MG63 (cell line): ENCODE measurements at regions not wholly inside any gene's neighbourhood (a gene's known extent, or its start where the extent isn't known, plus 50 kb on each side); places are given as distances from the start of the nearest gene placed in this dataset.

Experiments
- DNase-seq: peaks from one replicate; pipeline ENCODE4 v3.0.0-alpha.2; 2020
- H3K27me3 ChIP-seq: fragments of 250-450 bp; sonication (Bioruptor Pico); 2 replicates; pipeline ENCODE4 v1.5.1; 2020; ENCODE audit warnings: mild to moderate bottlenecking, moderate library complexity
- H3K36me3 ChIP-seq: fragments of 250-450 bp; sonication (Bioruptor Pico); 2 replicates; pipeline ENCODE4 v1.5.1; 2020; ENCODE audit warnings: mild to moderate bottlenecking, moderate library complexity
- H3K4me3 ChIP-seq: fragments of 250-450 bp; sonication (Bioruptor Pico); 2 replicates; pipeline ENCODE4 v1.5.1; 2020; ENCODE audit warnings: mild to moderate bottlenecking, moderate library complexity
- H3K9me3 ChIP-seq: fragments of 250-450 bp; sonication (Bioruptor Pico); 2 replicates; pipeline ENCODE4 v1.5.1; 2020; ENCODE audit warnings: mild to moderate bottlenecking, moderate library complexity

DNA sequence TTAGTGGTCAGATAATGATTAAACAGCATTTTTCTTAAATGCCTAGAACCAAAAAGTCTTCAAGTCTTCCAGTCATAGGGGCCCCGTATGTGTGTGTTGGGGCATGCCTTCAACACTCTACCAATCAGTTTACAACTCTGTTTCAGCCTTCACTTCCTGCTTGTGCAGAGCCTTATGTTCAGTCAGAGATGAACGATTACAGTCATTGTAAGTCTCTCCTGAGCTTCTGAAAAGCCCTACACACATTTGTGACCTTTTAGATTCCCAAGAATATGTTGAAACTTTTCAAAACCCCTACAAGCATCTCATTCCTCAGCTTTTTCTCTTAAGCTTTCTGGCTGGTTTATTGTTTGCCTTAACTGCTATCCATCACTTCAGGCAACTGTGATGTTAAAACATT, 591.2 kb downstream of the ZNF674 start:
- Histone ChIP-seq H3K36me3 (no peaks in the 10 kb centered on the region), H3K4me3 (no peak overlapping the region), H3K27me3 (no peaks in the 10 kb centered on the region), H3K9me3 (no peaks in the 10 kb centered on the region)
- no peak for DNase-seq

GRCh38 chrX:45952030-45952429, 593.2 kb downstream of the ZNF674 start:
- H3K36me3 ChIP-seq = no peaks in the 10 kb centered on the region
- DNase-seq = no peak
- H3K27me3 ChIP-seq = no peaks in the 10 kb centered on the region
- H3K4me3 ChIP-seq = no peak overlapping the region
- no peaks in the 10 kb centered on the region for H3K9me3 ChIP-seq

GRCh38 chrX:45935408-45935807, 609.8 kb downstream of the ZNF674 start:
- H3K27me3 ChIP-seq = no peaks in the 10 kb centered on the region
- H3K36me3 ChIP-seq = no peaks in the 10 kb centered on the region
- no peak for DNase-seq
- no peaks in the 10 kb centered on the region for H3K9me3 ChIP-seq
- H3K4me3 ChIP-seq = no peak overlapping the region

GRCh38 chrX:45912316-45912715, 632.9 kb downstream of the ZNF674 start:
- DNase-seq = no peak
- Histone ChIP-seq H3K9me3 (no peaks in the 10 kb centered on the region), H3K4me3 (no peak overlapping the region), H3K36me3 (no peaks in the 10 kb centered on the region), H3K27me3 (no peaks in the 10 kb centered on the region)

DNA sequence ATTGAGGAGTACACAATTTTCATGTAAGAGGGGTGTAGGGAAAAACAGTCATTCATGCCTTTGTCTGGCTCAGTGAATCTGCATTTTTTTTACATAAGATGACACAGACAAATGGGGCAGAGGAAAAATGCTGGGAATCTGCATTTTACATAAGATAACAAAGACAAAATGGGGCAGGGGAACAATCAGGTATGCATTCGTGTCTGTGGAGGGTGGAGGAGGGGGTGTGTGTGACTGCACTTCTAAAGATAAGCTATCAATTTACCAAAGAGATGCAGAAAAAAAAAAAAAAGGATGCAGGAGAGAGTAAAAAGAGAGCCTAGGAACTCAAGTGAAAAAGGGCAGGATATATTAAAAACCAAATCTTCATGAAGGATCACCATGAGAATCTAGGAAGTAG, 637.4 kb downstream of the ZNF674 start:
- no peak for DNase-seq
- no peaks in the 10 kb centered on the region for H3K36me3 ChIP-seq
- H3K9me3 ChIP-seq = no peaks in the 10 kb centered on the region

DNA sequence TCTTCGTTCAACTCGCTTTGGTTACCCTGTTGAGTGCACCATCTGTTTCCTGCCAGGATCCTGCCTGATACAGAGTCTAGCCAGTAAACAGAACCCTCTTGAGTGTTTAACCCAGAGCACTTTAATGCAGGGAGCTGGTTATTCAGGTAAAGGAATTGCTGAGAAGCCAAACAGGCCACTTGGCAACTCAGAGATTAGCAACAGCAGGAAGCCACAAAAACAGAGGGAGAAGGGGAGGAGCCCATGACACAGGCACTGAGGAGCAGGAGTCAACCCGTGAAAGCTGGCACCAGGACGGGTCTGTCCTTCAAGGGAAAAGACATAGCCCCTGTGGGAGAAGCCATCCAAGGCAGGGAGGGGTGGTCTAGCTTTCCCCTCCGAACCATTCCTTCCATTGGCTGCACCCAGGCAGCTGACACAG, 641.4 kb downstream of the ZNF674 start:
- H3K4me3 ChIP-seq = no peak overlapping the region
- no peaks in the 10 kb centered on the region for H3K27me3 ChIP-seq
- H3K9me3 ChIP-seq = no peaks in the 10 kb centered on the region
- H3K36me3 ChIP-seq = no peaks in the 10 kb centered on the region
- no peak for DNase-seq

More for the DNA sequence above, 637.4 kb downstream of the ZNF674 start:
- Histone ChIP-seq H3K4me3 (no peak overlapping the region), H3K27me3 (no peaks in the 10 kb centered on the region)

DNA sequence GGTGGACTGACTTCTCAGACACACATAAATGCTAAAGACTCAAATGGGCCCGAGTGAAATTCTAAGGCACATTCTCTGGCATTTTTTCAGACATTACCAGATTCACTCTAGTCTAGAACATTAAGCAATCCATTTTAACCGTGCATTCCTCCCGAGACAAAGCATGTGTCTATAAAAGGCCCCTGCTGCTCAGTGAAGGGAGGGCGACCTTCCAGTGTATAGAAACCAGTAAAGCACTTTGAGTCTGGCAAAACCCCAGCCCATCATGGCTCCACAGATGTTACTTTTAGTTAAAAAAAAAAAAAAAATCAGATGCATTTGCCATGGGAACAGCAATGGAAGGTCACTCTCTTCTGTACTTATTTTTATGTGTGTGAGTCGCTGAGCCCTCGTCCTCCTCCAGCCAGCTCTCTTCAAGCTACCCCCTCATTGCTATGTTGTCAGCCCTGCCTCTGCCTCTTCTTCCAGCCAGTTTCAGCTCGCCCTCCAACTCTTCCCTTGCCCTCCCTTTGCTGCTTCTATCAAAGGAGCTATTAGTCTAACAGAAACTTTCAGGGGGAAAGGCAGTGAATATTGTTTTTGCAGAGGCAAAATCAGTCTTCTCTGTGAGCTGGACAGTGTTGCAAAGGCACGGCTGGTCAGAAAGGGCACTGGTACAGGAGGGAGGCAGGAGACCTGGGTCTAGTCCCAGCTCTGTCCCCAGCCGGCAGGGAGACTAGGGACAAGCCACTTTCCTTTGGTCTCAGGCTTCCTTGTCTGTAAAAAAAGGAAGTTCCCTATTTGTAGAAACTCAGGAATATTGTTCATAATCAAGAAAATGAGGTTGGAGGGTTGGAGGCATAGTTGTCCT, 644.2 kb downstream of the ZNF674 start:
- H3K9me3 ChIP-seq = no peaks in the 10 kb centered on the region
- H3K4me3 ChIP-seq = no peak overlapping the region
- no peak for DNase-seq
- no peaks in the 10 kb centered on the region for H3K27me3 ChIP-seq
- H3K36me3 ChIP-seq = no peaks in the 10 kb centered on the region

- Histone ChIP-seq H3K36me3 (no peaks in the 10 kb centered on the region), H3K9me3 (no peaks in the 10 kb centered on the region), H3K4me3 (no peak overlapping the region)
These were observed 650.2 kb downstream of the ZNF674 start for GRCh38 chrX:45894864-45895645.

DNA sequence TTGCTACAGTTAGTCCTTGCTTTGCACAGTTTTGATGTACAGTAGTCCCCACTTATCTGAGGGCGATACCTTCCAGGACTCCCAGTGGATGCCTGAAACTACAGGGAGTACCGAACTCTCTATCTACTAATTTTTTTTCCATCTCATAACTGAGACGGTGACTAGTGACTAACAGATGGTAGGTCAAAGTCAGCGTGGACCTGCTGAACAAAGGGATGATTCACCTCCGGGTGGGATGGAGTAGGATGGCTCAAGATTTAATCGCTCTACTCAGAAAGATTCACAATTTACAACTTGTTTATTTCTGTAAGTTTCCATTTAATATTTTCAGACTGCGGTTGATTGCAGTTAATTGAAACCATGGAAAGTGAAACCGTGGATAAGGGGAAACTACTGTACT, 655.8 kb downstream of the ZNF674 start:
- H3K9me3 ChIP-seq = no peaks in the 10 kb centered on the region
- H3K4me3 ChIP-seq = no peak overlapping the region
- no peak for DNase-seq
- no peaks in the 10 kb centered on the region for H3K36me3 ChIP-seq
- no peaks in the 10 kb centered on the region for H3K27me3 ChIP-seq

More at GRCh38 chrX:45894864-45895645, 650.2 kb downstream of the ZNF674 start:
- DNase-seq = no peak
- H3K27me3 ChIP-seq = no peaks in the 10 kb centered on the region

GRCh38 chrX:45888518-45888917, 656.7 kb downstream of the ZNF674 start:
- Histone ChIP-seq H3K27me3 (no peaks in the 10 kb centered on the region), H3K4me3 (no peak overlapping the region), H3K36me3 (no peaks in the 10 kb centered on the region), H3K9me3 (no peaks in the 10 kb centered on the region)
- no peak for DNase-seq

DNA sequence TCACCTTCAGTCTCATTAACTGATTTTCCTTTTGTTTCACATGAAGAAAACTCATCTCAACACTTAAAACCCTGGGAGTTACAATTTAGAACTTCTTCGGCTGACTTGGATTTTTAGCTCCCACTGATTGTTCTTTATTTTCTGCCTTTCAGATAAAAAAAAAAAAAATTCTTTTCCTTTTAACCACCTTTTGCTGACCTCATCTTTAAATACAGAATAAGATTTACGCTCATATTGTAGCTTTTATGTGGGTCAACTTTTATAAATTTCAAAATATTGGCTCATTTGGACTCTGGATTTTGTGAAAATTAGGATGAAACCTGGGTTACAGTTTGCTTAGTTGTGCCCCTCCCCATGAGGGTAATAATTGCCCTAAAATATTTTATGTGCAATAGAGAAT, 659.3 kb downstream of the ZNF674 start:
- Histone ChIP-seq H3K9me3 (no peaks in the 10 kb centered on the region), H3K27me3 (no peaks in the 10 kb centered on the region), H3K4me3 (no peak overlapping the region), H3K36me3 (no peaks in the 10 kb centered on the region)
- DNase-seq = no peak

DNA sequence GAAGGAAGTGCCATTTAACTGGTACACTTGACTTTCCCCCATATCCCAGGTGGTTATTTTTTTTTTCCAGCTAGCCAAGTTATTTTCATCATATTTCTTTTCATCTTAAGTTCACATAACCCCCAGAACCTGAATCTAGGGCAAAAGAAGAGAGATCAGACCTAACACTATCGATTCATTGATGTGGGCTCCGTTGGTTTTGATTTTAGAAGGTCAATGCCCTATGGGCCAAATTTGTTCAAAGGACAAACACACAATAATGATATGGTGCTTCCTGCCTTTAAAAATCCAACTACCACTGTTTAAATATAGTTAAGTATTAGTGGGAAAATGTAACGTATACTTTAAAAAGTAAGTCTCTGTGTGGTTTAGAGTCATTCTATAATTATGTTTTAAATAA, 665.7 kb downstream of the ZNF674 start:
- no peak for DNase-seq
- no peaks in the 10 kb centered on the region for H3K36me3 ChIP-seq
- no peaks in the 10 kb centered on the region for H3K9me3 ChIP-seq
- no peaks in the 10 kb centered on the region for H3K27me3 ChIP-seq
- H3K4me3 ChIP-seq = no peak overlapping the region

DNA sequence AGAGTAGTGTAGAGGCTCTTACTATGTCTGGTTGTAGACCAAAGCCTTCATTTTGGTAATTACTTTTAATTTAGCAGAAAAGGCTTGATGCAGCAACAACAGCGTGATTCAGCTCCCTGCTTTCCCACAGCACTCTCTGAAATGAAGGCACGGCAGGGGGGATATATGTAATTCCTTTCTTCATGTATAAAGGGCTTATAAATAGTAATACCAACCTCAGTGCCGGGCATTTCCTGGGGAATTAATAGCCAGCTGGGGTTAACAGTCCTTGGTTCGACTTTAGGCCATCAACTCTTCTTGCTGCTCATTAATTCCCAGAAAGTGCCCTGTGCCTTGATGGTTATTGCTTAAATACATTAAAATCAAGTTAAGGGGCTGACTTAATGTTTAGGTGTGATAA, 669.0 kb downstream of the ZNF674 start:
- DNase-seq = no peak
- Histone ChIP-seq H3K36me3 (no peaks in the 10 kb centered on the region), H3K4me3 (no peak overlapping the region), H3K27me3 (no peaks in the 10 kb centered on the region), H3K9me3 (no peaks in the 10 kb centered on the region)

GRCh38 chrX:45873781-45874180, 671.4 kb downstream of the ZNF674 start:
- H3K9me3 ChIP-seq = no peaks in the 10 kb centered on the region
- no peaks in the 10 kb centered on the region for H3K27me3 ChIP-seq
- no peaks in the 10 kb centered on the region for H3K36me3 ChIP-seq
- no peak for DNase-seq
- no peak overlapping the region for H3K4me3 ChIP-seq

- H3K27me3 ChIP-seq = no peaks in the 10 kb centered on the region
- H3K4me3 ChIP-seq = no peak overlapping the region
- no peaks in the 10 kb centered on the region for H3K9me3 ChIP-seq
- no peak for DNase-seq
- no peaks in the 10 kb centered on the region for H3K36me3 ChIP-seq
These were observed 671.8 kb upstream of the DIPK2B start for GRCh38 chrX:45872480-45872879.

DNA sequence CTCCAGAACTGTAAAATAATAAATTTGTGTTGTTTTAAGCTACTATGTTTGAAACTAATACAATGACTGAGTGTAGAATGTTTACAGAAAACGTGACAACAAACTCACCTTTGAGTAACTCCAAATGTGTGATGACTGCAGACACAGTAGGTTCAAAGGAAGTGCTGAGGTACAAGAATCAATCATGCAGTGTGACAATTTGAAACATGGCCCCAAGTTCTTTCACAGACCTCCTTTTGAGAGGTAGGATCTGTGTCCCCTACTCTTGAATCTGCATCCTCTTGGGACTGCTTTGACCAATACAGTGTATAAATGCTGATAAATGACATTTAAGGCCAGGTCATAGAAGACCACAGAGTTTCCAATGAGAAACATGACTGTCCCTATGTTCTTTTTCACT, 667.7 kb upstream of the DIPK2B start:
- DNase-seq = no peak
- Histone ChIP-seq H3K27me3 (no peaks in the 10 kb centered on the region), H3K36me3 (no peaks in the 10 kb centered on the region), H3K4me3 (no peak overlapping the region), H3K9me3 (no peaks in the 10 kb centered on the region)

DNA sequence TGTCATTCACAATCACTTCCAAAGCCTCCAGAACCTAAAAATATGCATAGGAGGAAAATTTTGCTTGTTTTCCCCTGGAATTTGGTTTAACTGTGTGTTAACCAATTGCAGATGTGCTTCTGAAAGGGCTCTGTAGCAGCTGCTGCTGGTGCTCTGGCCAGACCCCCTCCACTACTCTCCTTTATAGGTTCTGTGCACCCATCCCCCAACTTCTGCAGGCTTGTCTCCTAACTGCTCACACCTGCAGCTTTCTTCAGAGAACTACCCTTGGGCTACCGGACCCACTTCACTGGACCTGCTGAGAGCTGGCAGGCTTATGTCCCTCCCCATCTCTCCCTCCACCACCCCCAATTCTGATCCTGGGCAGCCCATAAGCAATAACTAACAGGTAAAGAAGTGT, 662.1 kb upstream of the DIPK2B start:
- no peaks in the 10 kb centered on the region for H3K9me3 ChIP-seq
- no peaks in the 10 kb centered on the region for H3K36me3 ChIP-seq
- H3K27me3 ChIP-seq = no peaks in the 10 kb centered on the region
- DNase-seq = no peak
- no peak overlapping the region for H3K4me3 ChIP-seq

GRCh38 chrX:45860450-45860849, 659.8 kb upstream of the DIPK2B start:
- Histone ChIP-seq H3K36me3 (no peaks in the 10 kb centered on the region), H3K27me3 (no peaks in the 10 kb centered on the region), H3K4me3 (no peak overlapping the region), H3K9me3 (no peaks in the 10 kb centered on the region)
- no peak for DNase-seq
